HCT116 (cell line): ENCODE measurements at regions not wholly inside any gene's neighbourhood (a gene's known extent, or its start where the extent isn't known, plus 50 kb on each side); places are given as distances from the start of the nearest gene placed in this dataset.

Source experiments
- ATAC-seq: fragments of 200-7000 bp; cut with Tn5 transposase; 2 replicates; pipeline ENCODE4 v1.9.1; 2020; ENCODE audit warnings: mild to moderate bottlenecking, moderate library complexity
- BruUV-seq: library from RNA; stranded (reverse); fragments of 400-500 nt; replicated peaks from 2 replicates; lab custom pipeline; 2021; lab: Mats Ljungman, UMichigan
- CTCF ChIA-PET: fragments of 300-600 bp; sonication (Branson Sonifier 250); formaldehyde crosslinking; loops from one replicate; lab custom pipeline; 2021; ENCODE audit warnings: antibody characterized with exemption; lab: Charles Lee
- POLR2A ChIA-PET: fragments of 300-600, 350-600 bp; sonication (Branson Sonifier 250); formaldehyde crosslinking; loops from one replicate; lab custom pipeline; 2021; ENCODE audit warnings: antibody characterized with exemption; lab: Charles Lee
- RAD21 ChIA-PET, 2 experiments: fragments of 300-600 bp; sonication (Branson Sonifier 250); formaldehyde crosslinking; loops; one replicate each; lab custom pipeline; 2023; ENCODE audit warnings: low total read pairs in 2 of 2; ENCODE audit not compliant: uncharacterized antibody in 2 of 2, unreplicated experiment in 2 of 2, low non-redundant PET in 1 of 2; lab: Charles Lee
- DNase-seq: peaks from one replicate; pipeline ENCODE4 v3.0.0-alpha.2; 2010; ENCODE audit warnings: low read depth, low spot score
- H2AFZ ChIP-seq: fragments of 200-600 bp; shearing (Covaris generic), sonication (generic); 2 replicates; pipeline ENCODE4 v1.6.1; 2017; ENCODE audit warnings: low read depth, mixed run types, mixed read lengths, antibody characterized with exemption, low read length; ENCODE audit not compliant: poor library complexity, severe bottlenecking
- H3K27ac ChIP-seq: 2 replicates; pipeline ENCODE4 v1.5.1; 2012; ENCODE audit warnings: low read depth, low read length
- H3K27me3 ChIP-seq: fragments of 200-600 bp; sonication (generic); 2 replicates; pipeline ENCODE4 v1.6.1; 2016; ENCODE audit warnings: mixed run types, low read length, mixed read lengths; ENCODE audit not compliant: insufficient read depth
- H3K36me3 ChIP-seq, 2 experiments: fragments of 200-500 bp in 1 of 2; fragments of 200-600 bp in 1 of 2; sonication (Bioruptor generic) in 1 of 2; sonication (generic) in 1 of 2; 2 replicates each; pipeline versions ENCODE4 v1.5.1 to v1.6.1; 2014 to 2016; ENCODE audit warnings: low read length in 2 of 2, inconsistent platforms in 1 of 2, mixed read lengths in 1 of 2, mixed run types in 1 of 2; ENCODE audit not compliant: insufficient read depth in 2 of 2, control insufficient read depth in 1 of 2
- H3K4me1 ChIP-seq, 2 experiments: fragments of 200-600 bp in 1 of 2; sonication (generic) in 1 of 2; 2 replicates each; pipeline versions ENCODE4 v1.5.1 to v1.6.1; 2012 to 2017; ENCODE audit warnings: low read length in 2 of 2, inconsistent platforms in 1 of 2, mild to moderate bottlenecking in 1 of 2, mixed read lengths in 1 of 2, mixed run types in 1 of 2, moderate library complexity in 1 of 2; ENCODE audit not compliant: insufficient read depth in 2 of 2, control insufficient read depth in 1 of 2
- H3K4me2 ChIP-seq: fragments of 200-600 bp; sonication (generic); 2 replicates; pipeline ENCODE4 v1.6.1; 2017; ENCODE audit warnings: mixed run types, low read length, mixed read lengths
- H3K4me3 ChIP-seq, 2 experiments: fragments of 200-600 bp in 1 of 2; sonication (generic) in 1 of 2; replicated peaks in 1 of 2; 2 replicates each; pipeline ENCODE4 v1.5.1; 2011 to 2016; ENCODE audit warnings: low read length in 2 of 2, control low read depth in 1 of 2, low read depth in 1 of 2, mild to moderate bottlenecking in 1 of 2, mixed read lengths in 1 of 2, mixed run types in 1 of 2
- H3K79me2 ChIP-seq: fragments of 200-600 bp; sonication (generic); 2 replicates; pipeline ENCODE4 v1.6.1; 2017; ENCODE audit warnings: mild to moderate bottlenecking, mixed run types, low read length, moderate library complexity, mixed read lengths; ENCODE audit not compliant: insufficient read depth
- H3K9ac ChIP-seq: fragments of 200-600 bp; sonication (generic); 2 replicates; pipeline ENCODE4 v1.6.1; 2016; ENCODE audit warnings: low read length, mixed read lengths
- H3K9me2 ChIP-seq: fragments of 200-600 bp; sonication (generic), shearing (Covaris generic); 2 replicates; pipeline ENCODE4 v1.6.1; 2017; ENCODE audit warnings: mixed run types, mild to moderate bottlenecking, moderate library complexity; ENCODE audit not compliant: insufficient read depth
- H3K9me3 ChIP-seq, 2 experiments: fragments of 200-500 bp in 1 of 2; fragments of 200-600 bp in 1 of 2; sonication (Bioruptor generic) in 1 of 2; sonication (generic) in 1 of 2; 2 replicates each; pipeline ENCODE4 v1.6.1; 2014 to 2017; ENCODE audit warnings: low read length in 2 of 2, mixed read lengths in 2 of 2, inconsistent platforms in 1 of 2, low read depth in 1 of 2, mild to moderate bottlenecking in 1 of 2, mixed run types in 1 of 2, moderate library complexity in 1 of 2; ENCODE audit not compliant: control insufficient read depth in 1 of 2, insufficient read depth in 1 of 2
- H4K20me1 ChIP-seq: fragments of 200-600 bp; sonication (generic), shearing (Covaris generic); 2 replicates; pipeline ENCODE4 v1.6.1; 2017; ENCODE audit warnings: mixed run types, mild to moderate bottlenecking, moderate library complexity; ENCODE audit not compliant: insufficient read depth
- EGR1 ChIP-seq: IDR thresholded peaks from 2 replicates; pipeline ENCODE4 v1.6.1; 2012; ENCODE audit warnings: low read depth
- ELF1 ChIP-seq: IDR thresholded peaks from 2 replicates; pipeline ENCODE4 v1.6.1; 2012; ENCODE audit warnings: low read depth, borderline replicate concordance
- EZH2 ChIP-seq: fragments of 200-600 bp; sonication (generic); IDR thresholded peaks from 2 replicates; pipeline ENCODE4 v1.6.1; 2017; ENCODE audit warnings: antibody characterized with exemption, mixed run types
- POLR2AphosphoS5 ChIP-seq: IDR thresholded peaks from 2 replicates; pipeline ENCODE4 v1.6.1; 2011; ENCODE audit warnings: mild to moderate bottlenecking, low read depth, low read length, moderate library complexity
- RAD21 ChIP-seq: IDR thresholded peaks from 2 replicates; pipeline ENCODE4 v1.6.1; 2012; ENCODE audit warnings: low read depth, mild to moderate bottlenecking
- intact Hi-C: fragments of 100-400 bp; cut with micrococcal nuclease; formaldehyde crosslinking; loops from 2 replicates; pipeline ENCODE4 v1.10.0; 2022
- TF ChIP-seq, protein P1 (sequence below), 3 experiments: fragments of 200-600 bp in 1 of 3; sonication (generic) in 1 of 3; IDR thresholded peaks in 2 of 3; conservative IDR thresholded peaks in 1 of 3; 2 replicates each; pipeline ENCODE4 v1.5.1; 2012 to 2017; ENCODE audit warnings: low read depth in 2 of 3, low read length in 2 of 3, antibody characterized with exemption in 1 of 3, borderline replicate concordance in 1 of 3, control low read depth in 1 of 3, mild to moderate bottlenecking in 1 of 3, mixed read lengths in 1 of 3, mixed run types in 1 of 3, moderate library complexity in 1 of 3; ENCODE audit not compliant: insufficient read depth in 1 of 3
- TF ChIP-seq, protein P2 (sequence below): IDR thresholded peaks from 2 replicates; pipeline ENCODE4 v1.6.1; 2012; ENCODE audit warnings: low read depth
- TF ChIP-seq, protein P3 (sequence below): IDR thresholded peaks from 2 replicates; pipeline ENCODE4 v1.6.1; 2012

DNA sequence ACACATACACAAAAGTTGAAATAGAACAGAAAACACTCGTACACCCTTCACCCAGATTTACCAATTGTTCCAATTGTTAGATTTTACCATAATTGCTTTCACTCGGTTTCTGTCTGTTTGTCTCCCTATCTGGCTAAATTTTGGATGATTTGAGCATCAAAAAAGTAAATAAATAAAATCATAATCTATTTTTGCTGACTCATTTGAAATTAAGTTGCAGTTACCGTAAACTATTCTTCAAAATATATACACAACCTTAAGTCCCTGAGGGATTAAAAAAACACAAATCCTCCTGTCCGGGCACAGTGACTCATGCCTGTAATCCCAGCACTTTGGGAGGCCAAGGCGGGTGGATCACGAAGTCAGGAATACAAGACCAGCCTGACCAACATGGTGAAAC is 81.3 kb upstream of the SYT9 start:
- intact Hi-C loops, result no loop called here
- H3K79me2 ChIP-seq, result no peaks in the 10 kb centered on the region
- RAD21 ChIA-PET, result no interaction called here
- no peak overlapping the region for H3K4me3 ChIP-seq
- H3K27ac ChIP-seq, result no peak overlapping the region
- ATAC-seq (no peak), DNase-seq (no peak)
- H2AFZ ChIP-seq, result no peak overlapping the region
- H3K9me3 ChIP-seq, result no peaks in the 10 kb centered on the region
- H3K4me2 ChIP-seq, result no peak overlapping the region
- no peaks in the 10 kb centered on the region for H3K4me1 ChIP-seq
- H3K9ac ChIP-seq, result no peak overlapping the region
- CTCF ChIA-PET, result no interaction called here
- H4K20me1 ChIP-seq, result no peaks in the 10 kb centered on the region
- TF ChIP-seq, protein P1, sequence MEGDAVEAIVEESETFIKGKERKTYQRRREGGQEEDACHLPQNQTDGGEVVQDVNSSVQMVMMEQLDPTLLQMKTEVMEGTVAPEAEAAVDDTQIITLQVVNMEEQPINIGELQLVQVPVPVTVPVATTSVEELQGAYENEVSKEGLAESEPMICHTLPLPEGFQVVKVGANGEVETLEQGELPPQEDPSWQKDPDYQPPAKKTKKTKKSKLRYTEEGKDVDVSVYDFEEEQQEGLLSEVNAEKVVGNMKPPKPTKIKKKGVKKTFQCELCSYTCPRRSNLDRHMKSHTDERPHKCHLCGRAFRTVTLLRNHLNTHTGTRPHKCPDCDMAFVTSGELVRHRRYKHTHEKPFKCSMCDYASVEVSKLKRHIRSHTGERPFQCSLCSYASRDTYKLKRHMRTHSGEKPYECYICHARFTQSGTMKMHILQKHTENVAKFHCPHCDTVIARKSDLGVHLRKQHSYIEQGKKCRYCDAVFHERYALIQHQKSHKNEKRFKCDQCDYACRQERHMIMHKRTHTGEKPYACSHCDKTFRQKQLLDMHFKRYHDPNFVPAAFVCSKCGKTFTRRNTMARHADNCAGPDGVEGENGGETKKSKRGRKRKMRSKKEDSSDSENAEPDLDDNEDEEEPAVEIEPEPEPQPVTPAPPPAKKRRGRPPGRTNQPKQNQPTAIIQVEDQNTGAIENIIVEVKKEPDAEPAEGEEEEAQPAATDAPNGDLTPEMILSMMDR (IDR thresholded peaks at IDR 0.05 in 2 of 3, conservative IDR thresholded peaks at IDR 0.05 in 1 of 3; ENCODE audit: borderline replicate concordance in 1 of 3, insufficient read depth in 1 of 3, low read depth in 2 of 3, low read length in 2 of 3), result no peak
- TF ChIP-seq, protein P2, sequence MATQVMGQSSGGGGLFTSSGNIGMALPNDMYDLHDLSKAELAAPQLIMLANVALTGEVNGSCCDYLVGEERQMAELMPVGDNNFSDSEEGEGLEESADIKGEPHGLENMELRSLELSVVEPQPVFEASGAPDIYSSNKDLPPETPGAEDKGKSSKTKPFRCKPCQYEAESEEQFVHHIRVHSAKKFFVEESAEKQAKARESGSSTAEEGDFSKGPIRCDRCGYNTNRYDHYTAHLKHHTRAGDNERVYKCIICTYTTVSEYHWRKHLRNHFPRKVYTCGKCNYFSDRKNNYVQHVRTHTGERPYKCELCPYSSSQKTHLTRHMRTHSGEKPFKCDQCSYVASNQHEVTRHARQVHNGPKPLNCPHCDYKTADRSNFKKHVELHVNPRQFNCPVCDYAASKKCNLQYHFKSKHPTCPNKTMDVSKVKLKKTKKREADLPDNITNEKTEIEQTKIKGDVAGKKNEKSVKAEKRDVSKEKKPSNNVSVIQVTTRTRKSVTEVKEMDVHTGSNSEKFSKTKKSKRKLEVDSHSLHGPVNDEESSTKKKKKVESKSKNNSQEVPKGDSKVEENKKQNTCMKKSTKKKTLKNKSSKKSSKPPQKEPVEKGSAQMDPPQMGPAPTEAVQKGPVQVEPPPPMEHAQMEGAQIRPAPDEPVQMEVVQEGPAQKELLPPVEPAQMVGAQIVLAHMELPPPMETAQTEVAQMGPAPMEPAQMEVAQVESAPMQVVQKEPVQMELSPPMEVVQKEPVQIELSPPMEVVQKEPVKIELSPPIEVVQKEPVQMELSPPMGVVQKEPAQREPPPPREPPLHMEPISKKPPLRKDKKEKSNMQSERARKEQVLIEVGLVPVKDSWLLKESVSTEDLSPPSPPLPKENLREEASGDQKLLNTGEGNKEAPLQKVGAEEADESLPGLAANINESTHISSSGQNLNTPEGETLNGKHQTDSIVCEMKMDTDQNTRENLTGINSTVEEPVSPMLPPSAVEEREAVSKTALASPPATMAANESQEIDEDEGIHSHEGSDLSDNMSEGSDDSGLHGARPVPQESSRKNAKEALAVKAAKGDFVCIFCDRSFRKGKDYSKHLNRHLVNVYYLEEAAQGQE, result no peak
- TF ChIP-seq POLR2AphosphoS5, result no peak
- TF ChIP-seq EGR1, result no peak
- TF ChIP-seq ELF1, result no peak
- TF ChIP-seq, protein P3, sequence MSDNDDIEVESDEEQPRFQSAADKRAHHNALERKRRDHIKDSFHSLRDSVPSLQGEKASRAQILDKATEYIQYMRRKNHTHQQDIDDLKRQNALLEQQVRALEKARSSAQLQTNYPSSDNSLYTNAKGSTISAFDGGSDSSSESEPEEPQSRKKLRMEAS, result no peak
- TF ChIP-seq RAD21, result no peak
- no peak for TF ChIP-seq EZH2
- H3K9me2 ChIP-seq, result no peaks in the 10 kb centered on the region
- no peaks in the 10 kb centered on the region for H3K27me3 ChIP-seq
- no TSS peak for BruUV-seq
- no peaks in the 10 kb centered on the region for H3K36me3 ChIP-seq
- POLR2A ChIA-PET, result no interaction called here
